Panc1 (cell line): ENCODE measurements at regions not wholly inside any gene's neighbourhood (a gene's known extent, or its start where the extent isn't known, plus 50 kb on each side); places are given as distances from the start of the nearest gene placed in this dataset.

Experiments used
- ATAC-seq: fragments of 200-7000 bp; cut with Tn5 transposase; 2 replicates; pipeline ENCODE4 v1.9.1; 2020; ENCODE audit warnings: mild to moderate bottlenecking, moderate library complexity
- BruUV-seq: library from RNA; stranded (reverse); fragments of 400-500 nt; replicated peaks from 2 replicates; lab custom pipeline; 2021; lab: Mats Ljungman, UMichigan
- CTCF ChIA-PET: fragments of 300-600 bp; sonication (Branson Sonifier 250); formaldehyde crosslinking; loops from one replicate; lab custom pipeline; 2022; ENCODE audit warnings: antibody characterized with exemption; lab: Charles Lee
- POLR2A ChIA-PET: fragments of 300-600 bp; sonication (Branson Sonifier 250); formaldehyde crosslinking; loops from one replicate; lab custom pipeline; 2022; ENCODE audit warnings: antibody characterized with exemption; lab: Charles Lee
- DNase-seq: peaks from one replicate; pipeline ENCODE4 v3.0.0-alpha.2; 2010; ENCODE audit warnings: low read depth, low spot score
- H3K27ac ChIP-seq: 2 replicates; pipeline ENCODE4 v1.5.1; 2011; ENCODE audit warnings: mild to moderate bottlenecking, low read length, inconsistent platforms
- H3K27me3 ChIP-seq: fragments of 200-500 bp; sonication (Bioruptor generic); 2 replicates; pipeline ENCODE4 v1.6.0; 2014; ENCODE audit warnings: low read length, inconsistent platforms; ENCODE audit not compliant: control insufficient read depth, insufficient read depth
- H3K36me3 ChIP-seq: fragments of 200-500 bp; sonication (Bioruptor generic); 2 replicates; pipeline ENCODE4 v1.5.1; 2014; ENCODE audit warnings: inconsistent platforms, mild to moderate bottlenecking, low read length, moderate library complexity; ENCODE audit not compliant: control insufficient read depth, insufficient read depth
- H3K4me1 ChIP-seq: 2 replicates; pipeline ENCODE4 v1.5.1; 2011; ENCODE audit warnings: inconsistent platforms, mild to moderate bottlenecking, low read length, moderate library complexity; ENCODE audit not compliant: control insufficient read depth, insufficient read depth
- H3K4me3 ChIP-seq, 2 experiments: 2 replicates each; pipeline ENCODE4 v1.5.1; 2011 to 2012; ENCODE audit warnings: low read depth in 2 of 2, low read length in 2 of 2, mild to moderate bottlenecking in 2 of 2, inconsistent platforms in 1 of 2, moderate library complexity in 1 of 2
- H3K9me3 ChIP-seq: fragments of 200-500 bp; sonication (Bioruptor generic); 2 replicates; pipeline ENCODE4 v1.5.1; 2014; ENCODE audit warnings: low read depth, mild to moderate bottlenecking, inconsistent platforms, low read length, moderate library complexity; ENCODE audit not compliant: control insufficient read depth, insufficient read depth
- POLR2AphosphoS5 ChIP-seq: IDR thresholded peaks from 2 replicates; pipeline ENCODE4 v1.6.1; 2012; ENCODE audit warnings: mild to moderate bottlenecking, low read depth, low read length, moderate library complexity
- SIN3A ChIP-seq: IDR thresholded peaks from 2 replicates; pipeline ENCODE4 v1.6.1; 2012; ENCODE audit warnings: low read depth, mild to moderate bottlenecking, low read length, moderate library complexity, borderline replicate concordance; ENCODE audit not compliant: insufficient read depth
- TCF7L2 ChIP-seq: IDR thresholded peaks from 2 replicates; pipeline ENCODE4 v1.6.1; 2011; ENCODE audit warnings: mild to moderate bottlenecking, low read depth, low read length, inconsistent platforms
- in situ Hi-C: cut with HindIII; loops from 2 replicates; pipeline ENCODE4 v1.10.0; 2016; ENCODE audit warnings: low sequenced_read_pairs, low pct_unique_long_range_greater_than_20kb
- intact Hi-C: fragments of 100-400 bp; cut with micrococcal nuclease; formaldehyde crosslinking; loops from one replicate; pipeline ENCODE4 v1.10.0; 2022; ENCODE audit not compliant: unreplicated experiment
- TF ChIP-seq, protein P1 (sequence below), 2 experiments: IDR thresholded peaks; 2 replicates each; pipeline ENCODE4 v1.6.1; 2011 to 2012; ENCODE audit warnings: low read depth in 2 of 2, control low read depth in 1 of 2, low read length in 1 of 2, mild to moderate bottlenecking in 1 of 2, moderate library complexity in 1 of 2; ENCODE audit not compliant: insufficient read depth in 1 of 2
- TF ChIP-seq, protein P2 (sequence below): fragments of 450-650 bp; IDR thresholded peaks from 2 replicates; pipeline ENCODE4 v1.5.1; 2017; ENCODE audit warnings: mild to moderate bottlenecking

- H3K4me1 ChIP-seq: no peaks in the 10 kb centered on the region
Observed at GRCh38 chr5:121503111-121503840, 348.4 kb upstream of the FTMT start.

DNA sequence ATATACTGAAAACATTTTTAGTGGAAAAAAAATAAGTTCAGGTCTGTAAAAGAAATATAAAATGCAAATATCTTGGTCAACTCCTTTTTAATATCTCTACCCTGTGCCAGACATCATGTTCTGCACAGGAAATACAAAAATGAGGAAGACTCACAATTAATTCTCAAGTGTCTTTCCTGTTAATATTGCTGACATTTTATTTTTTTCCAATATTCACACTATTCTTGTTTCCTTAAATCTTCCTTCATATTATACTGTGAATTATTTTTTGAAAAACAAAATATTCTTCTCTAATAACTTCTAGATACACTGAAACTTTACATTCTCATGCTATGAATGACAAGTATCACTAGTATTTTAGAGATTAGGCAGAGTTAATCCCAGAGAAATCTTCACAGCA is 334.7 kb upstream of the FTMT start:
- TF ChIP-seq, protein P1, sequence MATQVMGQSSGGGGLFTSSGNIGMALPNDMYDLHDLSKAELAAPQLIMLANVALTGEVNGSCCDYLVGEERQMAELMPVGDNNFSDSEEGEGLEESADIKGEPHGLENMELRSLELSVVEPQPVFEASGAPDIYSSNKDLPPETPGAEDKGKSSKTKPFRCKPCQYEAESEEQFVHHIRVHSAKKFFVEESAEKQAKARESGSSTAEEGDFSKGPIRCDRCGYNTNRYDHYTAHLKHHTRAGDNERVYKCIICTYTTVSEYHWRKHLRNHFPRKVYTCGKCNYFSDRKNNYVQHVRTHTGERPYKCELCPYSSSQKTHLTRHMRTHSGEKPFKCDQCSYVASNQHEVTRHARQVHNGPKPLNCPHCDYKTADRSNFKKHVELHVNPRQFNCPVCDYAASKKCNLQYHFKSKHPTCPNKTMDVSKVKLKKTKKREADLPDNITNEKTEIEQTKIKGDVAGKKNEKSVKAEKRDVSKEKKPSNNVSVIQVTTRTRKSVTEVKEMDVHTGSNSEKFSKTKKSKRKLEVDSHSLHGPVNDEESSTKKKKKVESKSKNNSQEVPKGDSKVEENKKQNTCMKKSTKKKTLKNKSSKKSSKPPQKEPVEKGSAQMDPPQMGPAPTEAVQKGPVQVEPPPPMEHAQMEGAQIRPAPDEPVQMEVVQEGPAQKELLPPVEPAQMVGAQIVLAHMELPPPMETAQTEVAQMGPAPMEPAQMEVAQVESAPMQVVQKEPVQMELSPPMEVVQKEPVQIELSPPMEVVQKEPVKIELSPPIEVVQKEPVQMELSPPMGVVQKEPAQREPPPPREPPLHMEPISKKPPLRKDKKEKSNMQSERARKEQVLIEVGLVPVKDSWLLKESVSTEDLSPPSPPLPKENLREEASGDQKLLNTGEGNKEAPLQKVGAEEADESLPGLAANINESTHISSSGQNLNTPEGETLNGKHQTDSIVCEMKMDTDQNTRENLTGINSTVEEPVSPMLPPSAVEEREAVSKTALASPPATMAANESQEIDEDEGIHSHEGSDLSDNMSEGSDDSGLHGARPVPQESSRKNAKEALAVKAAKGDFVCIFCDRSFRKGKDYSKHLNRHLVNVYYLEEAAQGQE (IDR thresholded peaks at IDR 0.05; ENCODE audit: insufficient read depth in 1 of 2, low read depth in 2 of 2, low read length in 1 of 2): no peak
- TF ChIP-seq TCF7L2 (no peak), POLR2AphosphoS5 (no peak), SIN3A (no peak)
- TF ChIP-seq, protein P2, sequence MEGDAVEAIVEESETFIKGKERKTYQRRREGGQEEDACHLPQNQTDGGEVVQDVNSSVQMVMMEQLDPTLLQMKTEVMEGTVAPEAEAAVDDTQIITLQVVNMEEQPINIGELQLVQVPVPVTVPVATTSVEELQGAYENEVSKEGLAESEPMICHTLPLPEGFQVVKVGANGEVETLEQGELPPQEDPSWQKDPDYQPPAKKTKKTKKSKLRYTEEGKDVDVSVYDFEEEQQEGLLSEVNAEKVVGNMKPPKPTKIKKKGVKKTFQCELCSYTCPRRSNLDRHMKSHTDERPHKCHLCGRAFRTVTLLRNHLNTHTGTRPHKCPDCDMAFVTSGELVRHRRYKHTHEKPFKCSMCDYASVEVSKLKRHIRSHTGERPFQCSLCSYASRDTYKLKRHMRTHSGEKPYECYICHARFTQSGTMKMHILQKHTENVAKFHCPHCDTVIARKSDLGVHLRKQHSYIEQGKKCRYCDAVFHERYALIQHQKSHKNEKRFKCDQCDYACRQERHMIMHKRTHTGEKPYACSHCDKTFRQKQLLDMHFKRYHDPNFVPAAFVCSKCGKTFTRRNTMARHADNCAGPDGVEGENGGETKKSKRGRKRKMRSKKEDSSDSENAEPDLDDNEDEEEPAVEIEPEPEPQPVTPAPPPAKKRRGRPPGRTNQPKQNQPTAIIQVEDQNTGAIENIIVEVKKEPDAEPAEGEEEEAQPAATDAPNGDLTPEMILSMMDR: no peak
- ChIA-PET POLR2A (no interaction called here), CTCF (no interaction called here)
- H3K27ac ChIP-seq: no peak overlapping the region
- intact Hi-C loops: no loop called here
- in situ Hi-C loops: no loop called here
- DNase-seq: no peak
- no peaks in the 10 kb centered on the region for H3K9me3 ChIP-seq
- no peaks in the 10 kb centered on the region for H3K27me3 ChIP-seq
- no peak overlapping the region for H3K4me3 ChIP-seq
- H3K36me3 ChIP-seq: no peaks in the 10 kb centered on the region
- H3K4me1 ChIP-seq: no peaks in the 10 kb centered on the region
- ATAC-seq: no peak
- no TSS peak for BruUV-seq

More at GRCh38 chr5:121503111-121503840, 348.4 kb upstream of the FTMT start:
- BruUV-seq: no TSS peak
- no peak for TF ChIP-seq SIN3A
- TF ChIP-seq TCF7L2: no peak
- TF ChIP-seq POLR2AphosphoS5: no peak
- TF ChIP-seq, protein P1 (IDR thresholded peaks at IDR 0.05; ENCODE audit: insufficient read depth in 1 of 2, low read depth in 2 of 2, low read length in 1 of 2): no peak
- H3K9me3 ChIP-seq: no peaks in the 10 kb centered on the region
- DNase-seq: no peak
- no peak overlapping the region for H3K4me3 ChIP-seq
- in situ Hi-C loops (no loop called here), intact Hi-C loops (no loop called here)
- no peaks in the 10 kb centered on the region for H3K36me3 ChIP-seq
- CTCF ChIA-PET: no interaction called here
- no peaks in the 10 kb centered on the region for H3K27me3 ChIP-seq
- ATAC-seq: no peak
- no peak overlapping the region for H3K27ac ChIP-seq
- POLR2A ChIA-PET: no interaction called here
